ENCODE measurements at regions not wholly inside any gene's neighbourhood (a gene's known extent, or its start where the extent isn't known, plus 50 kb on each side); places are given as distances from the start of the nearest gene placed in this dataset.

DNA sequence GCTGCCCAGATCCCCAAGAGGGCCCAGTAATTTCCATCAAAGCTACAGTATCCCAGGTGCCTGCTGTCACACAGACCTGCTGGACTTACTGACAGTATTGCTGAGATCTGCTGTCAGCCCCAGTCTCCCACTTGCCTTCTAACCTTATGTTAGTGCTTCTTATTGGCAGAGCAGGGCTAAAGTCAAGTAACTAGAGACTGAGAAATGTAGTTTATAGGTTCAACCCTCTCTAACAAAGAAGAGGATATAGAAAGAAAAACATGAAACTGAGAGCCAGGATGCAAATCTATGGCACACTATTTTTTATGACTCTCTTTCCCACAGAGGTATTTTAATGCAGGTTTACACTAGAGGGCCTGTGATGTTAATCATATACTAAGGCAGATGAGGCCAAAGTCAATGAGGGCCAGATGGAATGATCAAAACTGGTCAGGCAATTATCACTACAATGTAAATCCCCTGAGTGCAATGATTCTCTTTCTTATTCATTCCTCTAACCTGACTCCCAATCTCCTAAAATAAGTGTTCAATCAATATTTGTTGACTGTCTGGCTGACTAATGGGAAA is 781.9 kb downstream of the VRK1 start:
- Histone ChIP-seq H3K4me3 (no peak overlapping the region), H3K27ac (no peak overlapping the region), H3K4me1 (no peaks in the 10 kb centered on the region), H3K36me3 (ENCODE audit: insufficient read depth in 1 of 2, low read depth in 1 of 2) (no peaks in the 10 kb centered on the region), H3K27me3 (ENCODE audit: insufficient read depth in 3 of 3, low read length in 2 of 3) (peaks cover 0 to 2% (median 0%) of the 10 kb centered on the region in 3 donors), H3K9me3 (no peaks in the 10 kb centered on the region)
- no peak for DNase-seq
- intact Hi-C loops (cut with DNase I) = no loop called here
- no peak for ATAC-seq
- TF ChIP-seq, protein P1, sequence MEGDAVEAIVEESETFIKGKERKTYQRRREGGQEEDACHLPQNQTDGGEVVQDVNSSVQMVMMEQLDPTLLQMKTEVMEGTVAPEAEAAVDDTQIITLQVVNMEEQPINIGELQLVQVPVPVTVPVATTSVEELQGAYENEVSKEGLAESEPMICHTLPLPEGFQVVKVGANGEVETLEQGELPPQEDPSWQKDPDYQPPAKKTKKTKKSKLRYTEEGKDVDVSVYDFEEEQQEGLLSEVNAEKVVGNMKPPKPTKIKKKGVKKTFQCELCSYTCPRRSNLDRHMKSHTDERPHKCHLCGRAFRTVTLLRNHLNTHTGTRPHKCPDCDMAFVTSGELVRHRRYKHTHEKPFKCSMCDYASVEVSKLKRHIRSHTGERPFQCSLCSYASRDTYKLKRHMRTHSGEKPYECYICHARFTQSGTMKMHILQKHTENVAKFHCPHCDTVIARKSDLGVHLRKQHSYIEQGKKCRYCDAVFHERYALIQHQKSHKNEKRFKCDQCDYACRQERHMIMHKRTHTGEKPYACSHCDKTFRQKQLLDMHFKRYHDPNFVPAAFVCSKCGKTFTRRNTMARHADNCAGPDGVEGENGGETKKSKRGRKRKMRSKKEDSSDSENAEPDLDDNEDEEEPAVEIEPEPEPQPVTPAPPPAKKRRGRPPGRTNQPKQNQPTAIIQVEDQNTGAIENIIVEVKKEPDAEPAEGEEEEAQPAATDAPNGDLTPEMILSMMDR (IDR thresholded peaks at IDR 0.05) = no peak

DNA sequence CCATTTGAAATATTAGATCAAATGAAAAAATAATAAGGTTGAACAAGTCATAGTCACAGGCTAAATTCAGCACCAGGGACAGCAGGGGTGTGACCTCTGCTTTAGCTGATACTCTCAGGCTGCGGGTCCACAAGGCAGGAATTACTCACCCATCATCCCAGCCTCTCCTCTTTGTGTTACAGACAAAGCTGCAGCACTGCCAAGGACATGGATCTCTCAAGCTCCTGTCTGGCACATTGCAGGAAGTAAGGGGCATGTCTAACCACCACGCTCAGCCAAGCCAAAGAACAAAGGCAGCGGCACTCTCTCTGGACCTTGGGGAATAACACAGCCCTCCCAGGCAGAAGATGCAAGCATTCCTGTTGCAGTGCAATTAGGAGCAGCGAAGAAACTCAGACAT is 783.8 kb downstream of the VRK1 start:
- TF ChIP-seq, protein P1 (IDR thresholded peaks at IDR 0.05) = no peak
- Histone ChIP-seq H3K27me3 (ENCODE audit: insufficient read depth in 3 of 3, low read length in 2 of 3) (peaks cover 0 to 2% (median 0%) of the 10 kb centered on the region in 3 donors), H3K36me3 (ENCODE audit: insufficient read depth in 1 of 2, low read depth in 1 of 2) (no peaks in the 10 kb centered on the region), H3K9me3 (no peaks in the 10 kb centered on the region), H3K4me1 (no peaks in the 10 kb centered on the region), H3K27ac (no peak overlapping the region), H3K4me3 (no peak overlapping the region)
- WGBS, 3 donors = 18 to 24% (median 19%) methylated on average over 4 of the region's 4 CpGs
- intact Hi-C loops (cut with DNase I) = no loop called here
- no peak for DNase-seq
- no peak for ATAC-seq

DNA sequence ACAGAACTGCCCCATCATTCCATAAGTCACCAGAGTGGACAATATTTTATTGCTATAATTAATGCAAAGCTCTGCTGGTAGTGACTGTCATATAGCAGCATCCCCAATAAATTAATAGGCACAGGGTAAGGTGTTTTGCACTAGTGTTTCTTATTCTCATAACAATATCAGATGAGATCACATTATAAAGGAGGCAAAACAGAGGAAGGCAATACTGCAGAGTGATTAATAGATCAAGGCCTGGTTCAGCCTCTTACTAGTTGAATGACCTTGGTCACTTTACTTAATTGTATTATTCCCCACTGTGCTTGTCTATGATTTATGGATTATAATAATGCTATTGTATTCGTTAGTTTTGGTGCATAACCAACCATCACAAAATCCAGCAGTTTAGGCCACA is 784.8 kb downstream of the VRK1 start:
- 46 to 52% (median 50%) methylated on average over 1 of the region's 1 CpG for WGBS, 3 donors
- intact Hi-C loops (cut with DNase I) = no loop called here
- ATAC-seq = no peak

DNA sequence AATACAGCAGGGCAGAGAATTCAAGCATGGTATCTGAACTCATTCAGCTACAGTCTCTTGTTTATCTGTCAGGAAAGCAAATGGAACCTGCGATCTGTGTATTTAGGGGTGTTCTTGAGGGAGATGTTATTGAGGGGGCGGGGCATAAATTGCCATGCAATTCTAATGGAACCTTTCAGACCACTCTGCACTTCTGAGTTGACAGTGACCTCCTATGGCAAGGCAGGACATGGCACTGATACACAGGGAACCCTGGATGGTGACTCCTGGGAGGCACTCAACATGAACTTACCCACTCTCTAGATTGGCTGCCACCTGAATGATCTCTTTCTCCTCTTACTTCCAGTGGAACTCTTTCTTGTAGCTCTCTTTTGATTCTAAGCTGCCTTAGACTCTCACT is 787.3 kb downstream of the VRK1 start:
- TF ChIP-seq, protein P1 (IDR thresholded peaks at IDR 0.05) = no peak
- ATAC-seq = no peak
- Histone ChIP-seq H3K4me1 (no peaks in the 10 kb centered on the region), H3K27me3 (ENCODE audit: insufficient read depth in 3 of 3, low read length in 2 of 3) (peaks cover 0 to 4% (median 3%) of the 10 kb centered on the region in 3 donors), H3K36me3 (ENCODE audit: insufficient read depth in 1 of 2, low read depth in 1 of 2) (no peaks in the 10 kb centered on the region), H3K27ac (no peak overlapping the region), H3K4me3 (no peak overlapping the region), H3K9me3 (no peaks in the 10 kb centered on the region)
- no peak for DNase-seq
- WGBS, 3 donors = 61 to 74% (median 71%) methylated on average over 2 of the region's 2 CpGs
- intact Hi-C loops (cut with DNase I) = no loop called here

More for the DNA sequence above, 784.8 kb downstream of the VRK1 start:
- no peaks in the 10 kb centered on the region for H3K4me1 ChIP-seq
- H3K4me3 ChIP-seq = no peak overlapping the region
- no peak for DNase-seq
- no peaks in the 10 kb centered on the region for H3K9me3 ChIP-seq
- no peak overlapping the region for H3K27ac ChIP-seq
- TF ChIP-seq, protein P1 (IDR thresholded peaks at IDR 0.05) = no peak
- peaks cover 0 to 2% (median 0%) of the 10 kb centered on the region in 3 donors for H3K27me3 ChIP-seq (ENCODE audit: insufficient read depth in 3 of 3, low read length in 2 of 3)
- H3K36me3 ChIP-seq (ENCODE audit: insufficient read depth in 1 of 2, low read depth in 1 of 2) = no peaks in the 10 kb centered on the region

DNA sequence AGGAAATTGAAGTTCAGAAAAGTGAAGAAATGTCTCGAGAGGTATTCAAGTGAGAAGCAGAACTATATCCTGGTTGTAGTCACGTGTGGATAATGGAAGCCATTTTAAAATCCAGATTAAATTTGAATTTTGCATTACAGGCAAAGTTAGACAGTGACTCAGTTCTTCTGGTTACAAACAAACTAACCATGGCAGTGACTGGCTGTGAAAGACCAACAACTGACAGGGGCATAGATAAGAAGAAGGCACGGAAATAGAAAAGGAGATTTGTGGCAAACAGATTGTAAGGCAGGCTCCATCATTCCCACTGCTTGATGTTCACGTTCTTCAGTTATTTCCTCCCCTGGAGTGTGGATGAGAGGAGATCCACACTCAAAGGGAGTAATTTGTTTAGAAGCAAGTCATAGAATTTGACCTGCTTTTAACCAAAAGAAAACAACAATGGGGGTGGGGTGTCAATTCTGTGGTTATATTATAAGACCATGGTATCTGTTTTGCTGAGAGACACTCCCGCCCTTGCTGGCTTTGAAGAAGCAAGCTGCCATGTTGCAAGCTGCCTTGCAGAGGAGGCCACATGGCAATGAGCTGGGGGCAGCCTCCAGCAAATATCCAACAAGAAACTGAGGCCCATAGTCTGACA is 795.3 kb downstream of the VRK1 start:
- no peak for ATAC-seq
- 70 to 78% (median 72%) methylated on average over 5 of the region's 5 CpGs for WGBS, 3 donors
- Histone ChIP-seq H3K27ac (no peak overlapping the region), H3K4me1 (no peaks in the 10 kb centered on the region), H3K36me3 (ENCODE audit: insufficient read depth in 1 of 2, low read depth in 1 of 2) (no peaks in the 10 kb centered on the region), H3K9me3 (no peaks in the 10 kb centered on the region), H3K27me3 (ENCODE audit: insufficient read depth in 3 of 3, low read length in 2 of 3) (peaks cover 0 to 3% (median 2%) of the 10 kb centered on the region in 3 donors), H3K4me3 (no peak overlapping the region)
- no peak for DNase-seq
- intact Hi-C loops (cut with DNase I) = no loop called here
- TF ChIP-seq, protein P1 (IDR thresholded peaks at IDR 0.05) = no peak

Data from psoas muscle (tissue), 7 donors.